Hepatocyte (in vitro differentiated cells): ENCODE measurements at regions not wholly inside any gene's neighbourhood (a gene's known extent, or its start where the extent isn't known, plus 50 kb on each side); places are given as distances from the start of the nearest gene placed in this dataset.
"Not testable (repeated sequence)": the region's sequence is repeated elsewhere in the genome, so short reads cannot be mapped to it uniquely, and the experiment has no call there.

Experiments
- DNase-seq: peaks from one replicate; pipeline ENCODE4 v3.0.0-alpha.2; 2016; ENCODE audit warnings: low spot score
- H2AFZ ChIP-seq: fragments of 200-600 bp; sonication (generic); 2 replicates; pipeline ENCODE4 v1.6.0; 2016; ENCODE audit warnings: antibody characterized with exemption, mild to moderate bottlenecking
- H3K27ac ChIP-seq: fragments of 200-600 bp; sonication (generic); 2 replicates; pipeline ENCODE4 v1.5.1; 2016; ENCODE audit warnings: mild to moderate bottlenecking
- H3K27me3 ChIP-seq: fragments of 200-600 bp; sonication (generic); 2 replicates; pipeline ENCODE4 v1.6.1; 2016
- H3K36me3 ChIP-seq: fragments of 200-600 bp; sonication (generic); replicated peaks from 2 replicates; pipeline ENCODE4 v1.5.1; 2016; ENCODE audit warnings: low read depth; ENCODE audit not compliant: insufficient read depth
- H3K4me1 ChIP-seq: fragments of 200-600 bp; sonication (generic); 2 replicates; pipeline ENCODE4 v1.5.1; 2016; ENCODE audit warnings: mild to moderate bottlenecking, moderate library complexity; ENCODE audit not compliant: insufficient read depth
- H3K4me2 ChIP-seq: fragments of 200-600 bp; sonication (generic); 2 replicates; pipeline ENCODE4 v1.6.0; 2016
- H3K4me3 ChIP-seq: fragments of 200-600 bp; sonication (generic); 2 replicates; pipeline ENCODE4 v1.5.1; 2016; ENCODE audit warnings: mild to moderate bottlenecking
- H3K79me2 ChIP-seq: fragments of 200-600 bp; sonication (generic); 2 replicates; pipeline ENCODE4 v1.6.0; 2017; ENCODE audit warnings: mild to moderate bottlenecking
- H3K9me2 ChIP-seq: fragments of 200-600 bp; sonication (generic); replicated peaks from 2 replicates; pipeline ENCODE4 v1.6.0; 2017; ENCODE audit warnings: mild to moderate bottlenecking; ENCODE audit not compliant: insufficient read depth
- H3K9me3 ChIP-seq: fragments of 200-600 bp; sonication (generic); 2 replicates; pipeline ENCODE4 v1.5.1; 2016; ENCODE audit warnings: low read depth, mild to moderate bottlenecking
- H4K20me1 ChIP-seq: fragments of 200-600 bp; sonication (generic); 2 replicates; pipeline ENCODE4 v1.6.0; 2016; ENCODE audit warnings: mild to moderate bottlenecking; ENCODE audit not compliant: insufficient read depth, poor library complexity, severe bottlenecking
- CTCF ChIP-seq: fragments of 200-600 bp; sonication (generic); IDR thresholded peaks from 2 replicates; pipeline ENCODE4 v1.5.1; 2016; ENCODE audit warnings: antibody characterized with exemption, mild to moderate bottlenecking; ENCODE audit not compliant: poor library complexity
- EZH2 ChIP-seq: fragments of 200-600 bp; sonication (generic); IDR thresholded peaks from 2 replicates; pipeline ENCODE4 v1.6.1; 2016; ENCODE audit warnings: antibody characterized with exemption, mild to moderate bottlenecking, borderline replicate concordance
- EZH2phosphoT487 ChIP-seq: fragments of 200-600 bp; sonication (generic); IDR thresholded peaks from one replicate; pipeline ENCODE4 v1.6.1; 2018; ENCODE audit warnings: antibody characterized with exemption, mild to moderate bottlenecking, low read depth, moderate library complexity; ENCODE audit not compliant: unreplicated experiment, severe bottlenecking
- WGBS: methylation state at CpG from one replicate; pipeline ENCODE4 v1.1.6; 2016; ENCODE audit warnings: low lambda C conversion rate; ENCODE audit errors: missing lambda C conversion rate; 5-methylcytosine and 5-hydroxymethylcytosine counted together

DNA sequence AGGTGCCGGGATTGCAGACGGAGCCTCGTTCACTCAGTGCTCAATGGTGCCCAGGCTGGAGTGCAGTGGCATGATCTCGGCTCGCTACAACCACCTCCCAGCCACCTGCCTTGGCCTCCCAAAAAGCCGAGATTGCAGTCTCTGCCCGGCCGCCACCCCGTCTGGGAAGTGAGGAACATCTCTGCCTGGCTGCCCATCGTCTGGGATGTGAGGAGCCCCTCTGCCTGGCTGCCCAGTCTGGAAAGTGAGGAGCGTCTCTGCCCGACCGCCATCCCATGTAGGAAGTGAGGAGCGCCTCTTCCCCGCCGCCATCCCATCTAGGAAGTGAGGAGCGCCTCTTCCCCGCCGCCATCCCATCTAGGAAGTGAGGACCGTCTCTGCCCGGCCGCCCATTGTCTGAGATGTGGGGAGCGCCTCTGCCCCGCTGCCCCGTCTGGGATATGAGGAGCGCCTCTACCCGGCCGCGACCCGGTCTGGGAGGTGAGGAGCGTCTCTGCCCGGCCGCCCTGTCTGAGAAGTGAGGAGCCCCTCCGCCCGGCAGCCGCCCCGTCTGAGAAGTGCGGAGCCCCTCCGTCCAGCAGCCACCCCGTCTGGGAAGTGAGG, 375.1 kb upstream of the FRG2C start:
- H3K4me1 ChIP-seq, H3K27me3 ChIP-seq, H2AFZ ChIP-seq, H3K9me2 ChIP-seq, DNase-seq, H3K27ac ChIP-seq, H3K79me2 ChIP-seq, H3K9me3 ChIP-seq, H3K4me3 ChIP-seq, H3K4me2 ChIP-seq, H3K36me3 ChIP-seq, H4K20me1 ChIP-seq: not testable (repeated sequence)
- WGBS: 90% methylated on average over 15 of the region's 40 CpGs

GRCh38 chr3:75294124-75294523, 370.0 kb upstream of the FRG2C start:
- Histone ChIP-seq H3K9me3 (no peaks in the 10 kb centered on the region), H3K9me2 (no peaks in the 10 kb centered on the region), H3K79me2 (no peaks in the 10 kb centered on the region), H3K4me3 (no peak overlapping the region), H4K20me1 (no peaks in the 10 kb centered on the region), H3K4me1 (no peaks in the 10 kb centered on the region), H3K4me2 (no peak overlapping the region), H3K36me3 (no peaks in the 10 kb centered on the region), H3K27me3 (no peaks in the 10 kb centered on the region), H2AFZ (no peak overlapping the region), H3K27ac (no peak overlapping the region)
- TF ChIP-seq CTCF: peak; percentile 61
- no peak for TF ChIP-seq EZH2phosphoT487
- no peak for TF ChIP-seq EZH2
- WGBS: 22% methylated on average over 4 of the region's 4 CpGs
- peak; percentile 57 for DNase-seq

DNA sequence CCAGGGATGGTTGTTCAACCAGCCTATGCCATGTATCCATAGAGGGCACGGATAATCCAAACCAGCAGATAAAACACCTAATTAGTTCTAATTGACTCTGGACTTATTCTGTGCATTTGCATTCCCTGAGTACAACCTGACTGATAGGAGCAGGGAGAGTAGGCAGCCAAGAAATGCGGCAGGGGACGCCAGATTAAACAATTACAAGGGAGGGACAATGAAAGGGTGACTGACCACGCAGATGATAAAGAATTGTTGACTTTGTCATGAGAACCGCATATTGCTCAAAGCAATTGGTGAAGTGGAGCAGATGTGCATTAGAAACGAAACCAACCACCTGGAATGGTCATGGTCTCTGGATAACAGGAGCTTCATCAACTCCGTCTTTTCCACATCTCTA, 369.1 kb upstream of the FRG2C start:
- no peaks in the 10 kb centered on the region for H4K20me1 ChIP-seq
- H3K79me2 ChIP-seq: no peaks in the 10 kb centered on the region
- WGBS: 66% methylated on average over 7 of the region's 7 CpGs
- DNase-seq: no peak
- H3K27me3 ChIP-seq: no peaks in the 10 kb centered on the region
- H3K4me2 ChIP-seq: no peak overlapping the region
- H3K9me2 ChIP-seq: no peaks in the 10 kb centered on the region
- H3K9me3 ChIP-seq: no peaks in the 10 kb centered on the region
- H3K36me3 ChIP-seq: no peaks in the 10 kb centered on the region
- no peaks in the 10 kb centered on the region for H3K4me1 ChIP-seq
- no peak overlapping the region for H3K4me3 ChIP-seq
- no peak overlapping the region for H2AFZ ChIP-seq
- no peak overlapping the region for H3K27ac ChIP-seq
- TF ChIP-seq EZH2 (no peak), CTCF (peak; percentile 5), EZH2phosphoT487 (no peak)

DNA sequence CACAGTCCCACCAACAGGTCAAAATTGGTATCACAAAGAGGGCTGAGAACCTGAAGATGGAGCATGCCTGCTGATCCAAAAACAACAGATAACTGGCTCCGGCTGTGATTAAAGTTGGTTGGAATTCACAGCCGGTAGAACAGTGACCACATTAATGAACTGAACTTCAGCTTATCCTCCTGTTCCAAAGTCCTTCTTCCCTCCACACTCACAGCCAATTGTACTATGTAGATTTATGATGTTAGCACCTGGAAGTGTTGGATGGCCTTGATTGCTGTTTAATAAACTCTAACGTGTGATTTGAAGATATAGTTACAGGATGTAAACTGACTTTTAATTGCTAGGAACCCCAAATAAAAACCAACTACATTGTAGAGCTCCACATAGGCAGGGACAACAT, 367.3 kb upstream of the FRG2C start:
- H3K4me1 ChIP-seq: no peaks in the 10 kb centered on the region
- H2AFZ ChIP-seq: no peak overlapping the region
- TF ChIP-seq CTCF (no peak), EZH2 (no peak), EZH2phosphoT487 (no peak)
- no peaks in the 10 kb centered on the region for H3K79me2 ChIP-seq
- no peak for DNase-seq
- no peaks in the 10 kb centered on the region for H3K27me3 ChIP-seq
- WGBS: 59% methylated on average over 3 of the region's 3 CpGs
- no peaks in the 10 kb centered on the region for H3K9me2 ChIP-seq
- no peak overlapping the region for H3K27ac ChIP-seq
- H3K9me3 ChIP-seq: no peaks in the 10 kb centered on the region
- H3K4me3 ChIP-seq: no peak overlapping the region
- H3K36me3 ChIP-seq: no peaks in the 10 kb centered on the region
- H3K4me2 ChIP-seq: no peak overlapping the region
- H4K20me1 ChIP-seq: no peaks in the 10 kb centered on the region
